WTC11 (cell line): ENCODE measurements at regions not wholly inside any gene's neighbourhood (a gene's known extent, or its start where the extent isn't known, plus 50 kb on each side); places are given as distances from the start of the nearest gene placed in this dataset.

Experiments
- CTCF ChIP-seq: fragments of 200-600 bp; IDR thresholded peaks from 2 replicates; pipeline ENCODE4 v1.8.0; 2022; ENCODE audit warnings: antibody characterized with exemption
- E2F1 ChIP-seq: sonication (generic); formaldehyde crosslinking; IDR thresholded peaks from 2 replicates; pipeline ENCODE4 v1.8.0; 2022; ENCODE audit warnings: mild to moderate bottlenecking, missing genetic modification reagents
- FOXK1 ChIP-seq: sonication (generic); formaldehyde crosslinking; IDR thresholded peaks from 2 replicates; pipeline ENCODE4 v1.8.0; 2022; ENCODE audit warnings: mild to moderate bottlenecking, moderate library complexity, missing genetic modification reagents
- GRHL2 ChIP-seq: fragments of 250-450 bp; sonication (Bioruptor Pico); IDR thresholded peaks from 2 replicates; pipeline ENCODE4 v1.8.0; 2022; ENCODE audit warnings: mild to moderate bottlenecking, moderate library complexity; ENCODE audit not compliant: insufficient replicate concordance, severe bottlenecking
- GTF2I ChIP-seq: fragments of 250-450 bp; sonication (Bioruptor Pico); conservative IDR thresholded peaks from 2 replicates; pipeline ENCODE4 v1.4.0; 2021; ENCODE audit warnings: mild to moderate bottlenecking
- MXD4 ChIP-seq: fragments of 250-450 bp; sonication (Bioruptor Pico); IDR thresholded peaks from 2 replicates; pipeline ENCODE4 v1.8.0; 2021; ENCODE audit warnings: mild to moderate bottlenecking, moderate library complexity, borderline replicate concordance
- PRDM15 ChIP-seq: sonication (generic); formaldehyde crosslinking; IDR thresholded peaks from 2 replicates; pipeline ENCODE4 v1.8.0; 2022; ENCODE audit warnings: missing genetic modification reagents
- SMAD4 ChIP-seq: sonication (generic); formaldehyde crosslinking; IDR thresholded peaks from 2 replicates; pipeline ENCODE4 v1.8.0; 2022; ENCODE audit warnings: mild to moderate bottlenecking, missing genetic modification reagents
- SP1 ChIP-seq: sonication (generic); formaldehyde crosslinking; conservative IDR thresholded peaks from 2 replicates; pipeline ENCODE4 v1.8.1; 2022; ENCODE audit warnings: missing genetic modification reagents
- USF2 ChIP-seq: sonication (generic); formaldehyde crosslinking; IDR thresholded peaks from 2 replicates; pipeline ENCODE4 v1.8.1; 2023; ENCODE audit warnings: mild to moderate bottlenecking, missing genetic modification reagents, moderate library complexity
- ZNF281 ChIP-seq: sonication (generic); formaldehyde crosslinking; IDR thresholded peaks from 2 replicates; pipeline ENCODE4 v1.8.0; 2023; ENCODE audit warnings: mild to moderate bottlenecking, missing genetic modification reagents
- ZNF416 ChIP-seq: fragments of 250-450 bp; sonication (Bioruptor Pico); IDR thresholded peaks from 2 replicates; pipeline ENCODE4 v1.9.0; 2021; ENCODE audit warnings: mild to moderate bottlenecking, inconsistent platforms
- ZSCAN18 ChIP-seq: fragments of 250-450 bp; sonication (Bioruptor Pico); IDR thresholded peaks from 2 replicates; pipeline ENCODE4 v2.1.2; 2022; ENCODE audit warnings: mild to moderate bottlenecking, moderate library complexity

- TF ChIP-seq ZSCAN18 (CRISPR knock-in tag), result no peak
- TF ChIP-seq E2F1 (CRISPR knock-in tag), result no peak
- no peak for TF ChIP-seq CTCF
- no peak for TF ChIP-seq GTF2I (CRISPR knock-in tag)
- TF ChIP-seq FOXK1 (CRISPR knock-in tag), result no peak
- no peak for TF ChIP-seq ZNF281 (CRISPR knock-in tag)
- TF ChIP-seq USF2 (CRISPR knock-in tag), result no peak
- no peak for TF ChIP-seq SMAD4 (CRISPR knock-in tag)
- no peak for TF ChIP-seq PRDM15 (CRISPR knock-in tag)
- no peak for TF ChIP-seq SP1 (CRISPR knock-in tag)
- no peak for TF ChIP-seq MXD4 (CRISPR knock-in tag)
- TF ChIP-seq ZNF416 (CRISPR knock-in tag), result no peak
- no peak for TF ChIP-seq GRHL2
These were observed 91.5 kb upstream of the ANKRD50 start for GRCh38 chr4:124804041-124804440.
